ENCODE measurements at regions not wholly inside any gene's neighbourhood (a gene's known extent, or its start where the extent isn't known, plus 50 kb on each side); places are given as distances from the start of the nearest gene placed in this dataset.

- TF ChIP-seq CTCF (conservative IDR thresholded peaks at IDR 0.05; ENCODE audit: low read length): no peak
- no peak for TF ChIP-seq EZH2phosphoT487 (IDR thresholded peaks at IDR 0.05; ENCODE audit: borderline replicate concordance, low read depth, low read length)
These were observed 579.3 kb downstream of the PIK3C3 start for GRCh38 chr18:42534313-42534712.
